Vagina (tissue), 2 donors: ENCODE measurements at regions not wholly inside any gene's neighbourhood (a gene's known extent, or its start where the extent isn't known, plus 50 kb on each side); places are given as distances from the start of the nearest gene placed in this dataset.

Experiments
- POLR2A ChIP-seq, 2 donors: fragments of 450-650 bp; IDR thresholded peaks; one replicate each; pipeline ENCODE4 v1.6.1; 2017; ENCODE audit warnings: antibody characterized with exemption in 2 of 2, mild to moderate bottlenecking in 2 of 2, moderate library complexity in 2 of 2
- TF ChIP-seq, protein P1 (sequence below), 3 experiments: fragments of 450-650 bp in 2 of 3; fragments of 200-600 bp in 1 of 3; sonication (generic) in 1 of 3; IDR thresholded peaks; one replicate each; pipeline ENCODE4 v1.5.1; 2017 to 2019; ENCODE audit warnings: antibody characterized with exemption in 3 of 3, mild to moderate bottlenecking in 2 of 3, moderate library complexity in 2 of 3

DNA sequence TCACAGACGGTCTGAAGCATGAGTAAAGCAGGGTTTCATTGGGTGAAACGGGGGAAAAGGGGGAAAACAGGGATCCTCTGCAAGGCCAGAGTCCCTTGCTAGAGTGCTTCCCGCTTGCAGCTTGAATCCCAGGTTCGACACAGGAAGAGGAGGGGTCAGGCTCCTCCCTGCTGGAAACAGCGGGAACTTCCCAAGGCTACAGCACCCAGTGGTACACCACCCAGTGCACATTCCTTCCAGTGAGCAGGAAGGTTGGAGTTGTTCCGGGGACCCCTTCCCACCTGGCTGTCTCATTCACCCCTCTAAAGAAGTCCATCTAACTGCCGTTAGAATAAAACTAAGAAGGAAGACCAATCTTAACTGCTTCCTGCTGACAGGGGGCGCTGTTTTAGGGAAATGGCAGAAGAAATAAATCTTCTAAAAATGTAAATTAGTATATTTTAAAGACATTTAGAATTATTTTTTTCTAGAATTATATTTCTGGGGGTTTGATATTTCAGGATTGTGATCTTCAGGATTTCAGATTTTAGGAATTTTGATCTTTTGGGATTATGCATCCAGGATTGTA lies 230.9 kb downstream of the RBM43 start:
- TF ChIP-seq, protein P1, sequence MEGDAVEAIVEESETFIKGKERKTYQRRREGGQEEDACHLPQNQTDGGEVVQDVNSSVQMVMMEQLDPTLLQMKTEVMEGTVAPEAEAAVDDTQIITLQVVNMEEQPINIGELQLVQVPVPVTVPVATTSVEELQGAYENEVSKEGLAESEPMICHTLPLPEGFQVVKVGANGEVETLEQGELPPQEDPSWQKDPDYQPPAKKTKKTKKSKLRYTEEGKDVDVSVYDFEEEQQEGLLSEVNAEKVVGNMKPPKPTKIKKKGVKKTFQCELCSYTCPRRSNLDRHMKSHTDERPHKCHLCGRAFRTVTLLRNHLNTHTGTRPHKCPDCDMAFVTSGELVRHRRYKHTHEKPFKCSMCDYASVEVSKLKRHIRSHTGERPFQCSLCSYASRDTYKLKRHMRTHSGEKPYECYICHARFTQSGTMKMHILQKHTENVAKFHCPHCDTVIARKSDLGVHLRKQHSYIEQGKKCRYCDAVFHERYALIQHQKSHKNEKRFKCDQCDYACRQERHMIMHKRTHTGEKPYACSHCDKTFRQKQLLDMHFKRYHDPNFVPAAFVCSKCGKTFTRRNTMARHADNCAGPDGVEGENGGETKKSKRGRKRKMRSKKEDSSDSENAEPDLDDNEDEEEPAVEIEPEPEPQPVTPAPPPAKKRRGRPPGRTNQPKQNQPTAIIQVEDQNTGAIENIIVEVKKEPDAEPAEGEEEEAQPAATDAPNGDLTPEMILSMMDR (IDR thresholded peaks at IDR 0.05), result no peak
- TF ChIP-seq POLR2A (IDR thresholded peaks at IDR 0.05), result no peak
